Ovary (tissue), 7 donors: ENCODE measurements at regions not wholly inside any gene's neighbourhood (a gene's known extent, or its start where the extent isn't known, plus 50 kb on each side); places are given as distances from the start of the nearest gene placed in this dataset.

Experiments used
- DNase-seq, 5 donors: peaks; one replicate each; pipeline ENCODE4 v3.0.0-alpha.2; 2019 to 2020
- H3K27ac ChIP-seq, 2 donors: fragments of 200-600 bp; one replicate each; pipeline versions ENCODE4 v1.5.1 to v1.8.0; 2019 to 2022
- H3K27me3 ChIP-seq: fragments of 200-600 bp; one replicate; pipeline ENCODE4 v1.8.0; 2022
- H3K36me3 ChIP-seq: fragments of 200-600 bp; sonication (generic); one replicate; pipeline ENCODE4 v1.5.1; 2019
- H3K4me1 ChIP-seq: one replicate; pipeline ENCODE4 v1.8.1; 2013; ENCODE audit warnings: mild to moderate bottlenecking, moderate library complexity; ENCODE audit not compliant: insufficient read depth
- H3K4me3 ChIP-seq: fragments of 200-600 bp; sonication (generic); one replicate; pipeline ENCODE4 v1.5.1; 2017
- H3K9me3 ChIP-seq, 2 donors: fragments of 200-600 bp in 1 of 2; sonication (generic) in 1 of 2; one replicate each; pipeline versions ENCODE4 v1.5.1 to v1.8.1; 2013 to 2019; ENCODE audit warnings: mild to moderate bottlenecking in 1 of 2, moderate library complexity in 1 of 2
- CTCF ChIP-seq, 3 donors: fragments of 450-650 bp in 2 of 3; fragments of 200-600 bp in 1 of 3; IDR thresholded peaks; one replicate each; pipeline versions ENCODE4 v1.5.1 to v1.8.0; 2016 to 2022; ENCODE audit warnings: antibody characterized with exemption in 3 of 3, mild to moderate bottlenecking in 1 of 3
- EP300 ChIP-seq: sonication (generic); formaldehyde crosslinking; IDR thresholded peaks from one replicate; pipeline ENCODE4 v1.6.1; 2017; ENCODE audit warnings: antibody characterized with exemption
- POLR2A ChIP-seq: fragments of 450-650 bp; IDR thresholded peaks from one replicate; pipeline ENCODE4 v1.6.1; 2017; ENCODE audit warnings: antibody characterized with exemption, mild to moderate bottlenecking, moderate library complexity
- WGBS, 3 donors: extraction: QIAGEN DNeasy Blood & Tissue Kit in 1 of 3; methylation state at CpG; one replicate each; pipeline versions ENCODE4 v1.1.5 to v1.1.7; 2013 to 2017; 5-methylcytosine and 5-hydroxymethylcytosine counted together
- intact Hi-C, 4 donors: fragments of 100-400 bp; cut with DNase I; formaldehyde crosslinking; loops; one replicate each; pipeline versions ENCODE4 v1.11.0 to v1.15.1; 2022 to 2023
- donor health status: DM: no; HTN: no; CAD: no; lungs with moderate emphysema.
- donor health status: DM: no; HTN: no; CAD: no.
- donor health status: Bipolar disorder and iron deficiency.
- donor health status: DM: no; HTN: no; CAD: no.
- donor health status: DM: yes; HTN: yes; CAD: no.

- H3K27ac ChIP-seq: no peak overlapping the region
- intact Hi-C loops: no loop called here
- no peak for DNase-seq
- H3K9me3 ChIP-seq: no peaks in the 10 kb centered on the region
- no peak overlapping the region for H3K4me3 ChIP-seq
- H3K27me3 ChIP-seq: no peaks in the 10 kb centered on the region
- H3K4me1 ChIP-seq: peaks cover 1% of the 10 kb centered on the region
- TF ChIP-seq CTCF (IDR thresholded peaks at IDR 0.05): no peak
- TF ChIP-seq EP300: no peak
- TF ChIP-seq POLR2A: no peak
- WGBS, 3 donors: 23 to 34% (median 29%) methylated on average over 6 of the region's 6 CpGs
- H3K36me3 ChIP-seq: no peaks in the 10 kb centered on the region
Observed at GRCh38 chr5:109922381-109922995, 232.8 kb downstream of the MAN2A1 start.

GRCh38 chr5:109923205-109923604 lies 233.5 kb downstream of the MAN2A1 start:
- H3K4me1 ChIP-seq: peaks cover 1% of the 10 kb centered on the region
- no peaks in the 10 kb centered on the region for H3K27me3 ChIP-seq
- H3K27ac ChIP-seq: no peak overlapping the region
- intact Hi-C loops: no loop called here
- 71 to 94% (median 87%) methylated on average over 1 of the region's 1 CpG for WGBS, 3 donors
- H3K9me3 ChIP-seq: no peaks in the 10 kb centered on the region
- DNase-seq: no peak
- no peaks in the 10 kb centered on the region for H3K36me3 ChIP-seq
- TF ChIP-seq CTCF (IDR thresholded peaks at IDR 0.05): no peak
- TF ChIP-seq POLR2A: no peak
- TF ChIP-seq EP300: no peak
- no peak overlapping the region for H3K4me3 ChIP-seq

GRCh38 chr5:109924237-109925107 lies 234.7 kb downstream of the MAN2A1 start:
- Histone ChIP-seq H3K9me3 (no peaks in the 10 kb centered on the region), H3K4me3 (no peak overlapping the region), H3K4me1 (peaks cover 1% of the 10 kb centered on the region), H3K36me3 (no peaks in the 10 kb centered on the region), H3K27ac (no peak overlapping the region), H3K27me3 (no peaks in the 10 kb centered on the region)
- no peak for TF ChIP-seq CTCF (IDR thresholded peaks at IDR 0.05)
- TF ChIP-seq POLR2A: no peak
- WGBS, 3 donors: 93 to 96% (median 94%) methylated on average over 7 of the region's 7 CpGs
- DNase-seq: no peak
- intact Hi-C loops: no loop called here

GRCh38 chr5:109927639-109928038 lies 237.9 kb downstream of the MAN2A1 start:
- 47 to 70% (median 59%) methylated on average over 3 of the region's 3 CpGs for WGBS, 3 donors
- TF ChIP-seq CTCF (IDR thresholded peaks at IDR 0.05) (no peak), POLR2A (no peak), EP300 (no peak)
- no peaks in the 10 kb centered on the region for H3K4me1 ChIP-seq

More at GRCh38 chr5:109927639-109928038, 237.9 kb downstream of the MAN2A1 start:
- intact Hi-C loops: no loop called here
- H3K9me3 ChIP-seq: no peaks in the 10 kb centered on the region
- H3K27ac ChIP-seq: no peak overlapping the region
- no peak overlapping the region for H3K4me3 ChIP-seq
- H3K27me3 ChIP-seq: no peaks in the 10 kb centered on the region
- DNase-seq: no peak
- no peaks in the 10 kb centered on the region for H3K36me3 ChIP-seq
